Inflammatory macrophage treated with lipopolysaccharide for 4 hours (primary cell): ENCODE measurements at regions not wholly inside any gene's neighbourhood (a gene's known extent, or its start where the extent isn't known, plus 50 kb on each side); places are given as distances from the start of the nearest gene placed in this dataset.
A peak's percentile ranks its signal among the peaks of the same experiment; 100 is the strongest.
"Not testable (repeated sequence)": the region's sequence is repeated elsewhere in the genome, so short reads cannot be mapped to it uniquely, and the experiment has no call there.

Experiments used
- DNase-seq: peaks from one replicate; pipeline ENCODE4 v3.0.0-alpha.2; 2020

GRCh38 chr2:8107621-8108378 lies 574.1 kb upstream of the ID2 start:
- no peak for DNase-seq

GRCh38 chr2:8110716-8111115 lies 571.1 kb upstream of the ID2 start:
- no peak for DNase-seq

- no peak for DNase-seq
Observed at GRCh38 chr2:8111193-8111592, 570.7 kb upstream of the ID2 start.

GRCh38 chr2:8115456-8115855 lies 566.4 kb upstream of the ID2 start:
- DNase-seq: peak; percentile 63

- no peak for DNase-seq
Observed at GRCh38 chr2:8115966-8116365, 565.9 kb upstream of the ID2 start.

- peak; percentile 48 for DNase-seq
Observed at GRCh38 chr2:8116661-8117060, 565.2 kb upstream of the ID2 start.

GRCh38 chr2:8118940-8119781 lies 562.7 kb upstream of the ID2 start:
- no peak for DNase-seq

GRCh38 chr2:8119782-8120505 lies 561.9 kb upstream of the ID2 start:
- DNase-seq: no peak

GRCh38 chr2:8120506-8120860 lies 561.4 kb upstream of the ID2 start:
- no peak for DNase-seq

- DNase-seq: no peak
Observed at GRCh38 chr2:8121022-8121825, 560.6 kb upstream of the ID2 start.

- DNase-seq: no peak
Observed at GRCh38 chr2:8121826-8122513, 559.9 kb upstream of the ID2 start.

- no peak for DNase-seq
Observed at GRCh38 chr2:8122520-8122919, 559.3 kb upstream of the ID2 start.

GRCh38 chr2:8123464-8123863 lies 558.4 kb upstream of the ID2 start:
- no peak for DNase-seq

GRCh38 chr2:8125741-8126711 lies 555.8 kb upstream of the ID2 start:
- peak; percentile 72 for DNase-seq

GRCh38 chr2:8126783-8127182 lies 555.1 kb upstream of the ID2 start:
- no peak for DNase-seq

GRCh38 chr2:8131423-8131822 lies 550.4 kb upstream of the ID2 start:
- not testable (repeated sequence) for DNase-seq

GRCh38 chr2:8132351-8132831 lies 549.5 kb upstream of the ID2 start:
- no peak for DNase-seq

- no peak for DNase-seq
Observed at GRCh38 chr2:8132879-8133278, 549.0 kb upstream of the ID2 start.

- DNase-seq: no peak
Observed at GRCh38 chr2:8133363-8133762, 548.5 kb upstream of the ID2 start.

- DNase-seq: peak; percentile 10
Observed at GRCh38 chr2:8133913-8134472, 547.9 kb upstream of the ID2 start.
